Body of pancreas (tissue), 4 donors: ENCODE measurements at regions not wholly inside any gene's neighbourhood (a gene's known extent, or its start where the extent isn't known, plus 50 kb on each side); places are given as distances from the start of the nearest gene placed in this dataset.

Experiments
- ATAC-seq: fragments of 150-250 bp; one replicate; pipeline ENCODE4 v1.9.1; 2016
- DNase-seq, 4 donors: peaks; one replicate each; pipeline ENCODE4 v3.0.0-alpha.2; 2019
- H3K27ac ChIP-seq, 4 donors: fragments of 200-600 bp; sonication (generic); 1 replicate in 3 of 4; 2 replicates in 1 of 4; pipeline versions ENCODE4 v1.5.1 to v1.6.1; 2016 to 2019; ENCODE audit warnings: mild to moderate bottlenecking in 1 of 4, mixed read lengths in 1 of 4, moderate library complexity in 1 of 4
- H3K27me3 ChIP-seq, 2 donors: fragments of 200-600 bp; sonication (generic); one replicate each; pipeline ENCODE4 v1.6.0; 2016; ENCODE audit warnings: mild to moderate bottlenecking in 1 of 2
- H3K36me3 ChIP-seq, 2 donors: fragments of 200-600 bp; sonication (generic); replicated peaks in 1 of 2; 2 replicates each; pipeline ENCODE4 v1.5.1; 2016; ENCODE audit warnings: low read depth in 2 of 2; ENCODE audit not compliant: insufficient read depth in 1 of 2
- H3K4me1 ChIP-seq: fragments of 200-600 bp; sonication (generic); one replicate; pipeline ENCODE4 v1.6.0; 2016
- H3K4me3 ChIP-seq, 2 donors: fragments of 200-600 bp; sonication (generic); 1 replicate in 1 of 2; 2 replicates in 1 of 2; pipeline ENCODE4 v1.5.1; 2016 to 2019
- H3K9me3 ChIP-seq, 3 donors: fragments of 200-600 bp; sonication (generic); 1 replicate in 2 of 3; 2 replicates in 1 of 3; pipeline ENCODE4 v1.5.1; 2016
- POLR2A ChIP-seq, 3 donors: fragments of 450-650 bp; IDR thresholded peaks; one replicate each; pipeline ENCODE4 v1.6.1; 2016; ENCODE audit warnings: antibody characterized with exemption in 3 of 3, mild to moderate bottlenecking in 2 of 3
- WGBS, 2 donors: methylation state at CpG; one replicate each; pipeline ENCODE4 v1.1.5; 2017; 5-methylcytosine and 5-hydroxymethylcytosine counted together
- intact Hi-C: fragments of 100-400 bp; cut with DNase I; formaldehyde crosslinking; loops from one replicate; pipeline ENCODE4 v1.15.1; 2023
- TF ChIP-seq, protein P1 (sequence below), 7 experiments: fragments of 450-650 bp in 4 of 7; fragments of 200-600 bp in 3 of 7; sonication (generic) in 3 of 7; IDR thresholded peaks; one replicate each; pipeline ENCODE4 v1.5.1; 2016 to 2019; ENCODE audit warnings: antibody characterized with exemption in 7 of 7

DNA sequence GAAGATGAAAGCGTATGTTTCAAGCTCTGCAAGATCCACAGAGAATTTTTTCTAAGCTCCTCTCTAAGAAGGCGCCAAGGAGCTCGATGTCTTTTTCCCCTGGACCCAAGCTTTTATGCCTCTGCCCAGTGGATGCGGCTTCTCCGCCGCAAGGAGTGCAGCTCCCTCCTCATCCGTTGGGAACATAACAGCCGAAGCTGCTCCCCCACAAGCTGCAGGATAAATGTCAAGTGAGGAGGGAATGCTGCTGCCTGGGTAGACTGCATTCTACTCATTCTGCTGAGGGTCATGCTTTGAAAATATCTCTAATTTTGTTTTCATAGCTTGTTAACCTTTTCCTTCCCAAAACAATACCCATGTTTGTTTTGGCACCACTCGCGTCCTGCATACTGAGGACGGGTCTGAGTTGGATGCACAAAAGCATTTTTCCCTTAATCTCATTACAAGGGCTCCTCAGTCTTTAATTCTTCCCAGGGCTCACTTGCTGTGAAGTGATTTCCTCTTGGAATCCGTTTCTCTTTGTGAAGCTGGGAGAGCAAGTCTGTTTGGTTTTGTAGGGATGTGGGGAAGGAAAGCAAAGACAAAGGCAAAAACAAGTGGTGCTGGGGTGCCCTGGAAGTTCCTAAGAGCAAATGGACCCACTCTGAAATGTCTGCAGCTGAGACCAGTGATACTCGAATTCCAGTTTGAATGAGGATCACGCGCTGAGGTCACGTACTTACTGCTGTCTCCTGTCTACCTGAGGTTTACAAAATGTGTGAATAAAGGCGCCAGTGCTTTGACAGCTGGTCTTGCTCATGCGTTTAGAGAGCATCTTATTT is 134.0 kb upstream of the IRF2BP2 start:
- intact Hi-C loops, result no loop called here
- TF ChIP-seq, protein P1, sequence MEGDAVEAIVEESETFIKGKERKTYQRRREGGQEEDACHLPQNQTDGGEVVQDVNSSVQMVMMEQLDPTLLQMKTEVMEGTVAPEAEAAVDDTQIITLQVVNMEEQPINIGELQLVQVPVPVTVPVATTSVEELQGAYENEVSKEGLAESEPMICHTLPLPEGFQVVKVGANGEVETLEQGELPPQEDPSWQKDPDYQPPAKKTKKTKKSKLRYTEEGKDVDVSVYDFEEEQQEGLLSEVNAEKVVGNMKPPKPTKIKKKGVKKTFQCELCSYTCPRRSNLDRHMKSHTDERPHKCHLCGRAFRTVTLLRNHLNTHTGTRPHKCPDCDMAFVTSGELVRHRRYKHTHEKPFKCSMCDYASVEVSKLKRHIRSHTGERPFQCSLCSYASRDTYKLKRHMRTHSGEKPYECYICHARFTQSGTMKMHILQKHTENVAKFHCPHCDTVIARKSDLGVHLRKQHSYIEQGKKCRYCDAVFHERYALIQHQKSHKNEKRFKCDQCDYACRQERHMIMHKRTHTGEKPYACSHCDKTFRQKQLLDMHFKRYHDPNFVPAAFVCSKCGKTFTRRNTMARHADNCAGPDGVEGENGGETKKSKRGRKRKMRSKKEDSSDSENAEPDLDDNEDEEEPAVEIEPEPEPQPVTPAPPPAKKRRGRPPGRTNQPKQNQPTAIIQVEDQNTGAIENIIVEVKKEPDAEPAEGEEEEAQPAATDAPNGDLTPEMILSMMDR (IDR thresholded peaks at IDR 0.05), result no peak
- no peak for TF ChIP-seq POLR2A (IDR thresholded peaks at IDR 0.05)

DNA sequence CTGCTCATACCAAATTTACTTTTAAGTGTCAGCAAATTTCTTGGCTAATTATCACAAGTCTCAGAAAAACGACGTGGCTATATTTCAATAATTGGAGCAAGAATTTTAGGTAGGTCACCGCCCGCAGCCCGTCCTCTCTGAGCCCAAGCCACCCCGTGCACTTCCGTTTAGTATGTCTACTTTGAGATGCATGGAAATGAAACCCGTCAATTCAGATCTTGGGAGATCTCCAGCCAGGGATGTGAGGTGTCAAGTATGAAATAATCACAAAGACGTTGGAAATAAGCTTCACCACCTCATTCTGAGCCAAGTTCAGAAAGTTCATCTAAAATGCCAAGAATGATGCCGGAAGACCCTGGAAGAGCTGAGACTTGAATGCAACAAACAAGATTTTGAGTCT is 132.6 kb upstream of the IRF2BP2 start:
- TF ChIP-seq, protein P1 (IDR thresholded peaks at IDR 0.05), result no peak
- no peak for TF ChIP-seq POLR2A (IDR thresholded peaks at IDR 0.05)
- Histone ChIP-seq H3K4me1 (peaks cover 7% of the 10 kb centered on the region), H3K4me3 (no peak overlapping the region), H3K27me3 (no peaks in the 10 kb centered on the region), H3K9me3 (no peaks in the 10 kb centered on the region), H3K36me3 (no peaks in the 10 kb centered on the region), H3K27ac (no peak overlapping the region)
- 77 to 87% methylated on average over 10 of the region's 10 CpGs for WGBS, 2 donors
- no peak for ATAC-seq
- intact Hi-C loops, result no loop called here
- no peak for DNase-seq

More for the DNA sequence above, 134.0 kb upstream of the IRF2BP2 start:
- DNase-seq (no peak), ATAC-seq (peak; percentile 24)
- Histone ChIP-seq H3K27ac (peak overlapping the region in 2 of 4 donors; percentile 9 to 18), H3K9me3 (no peaks in the 10 kb centered on the region), H3K36me3 (no peaks in the 10 kb centered on the region), H3K4me3 (no peak overlapping the region), H3K27me3 (no peaks in the 10 kb centered on the region), H3K4me1 (peaks cover 10% of the 10 kb centered on the region)
- 59 to 65% methylated on average over 18 of the region's 18 CpGs for WGBS, 2 donors

DNA sequence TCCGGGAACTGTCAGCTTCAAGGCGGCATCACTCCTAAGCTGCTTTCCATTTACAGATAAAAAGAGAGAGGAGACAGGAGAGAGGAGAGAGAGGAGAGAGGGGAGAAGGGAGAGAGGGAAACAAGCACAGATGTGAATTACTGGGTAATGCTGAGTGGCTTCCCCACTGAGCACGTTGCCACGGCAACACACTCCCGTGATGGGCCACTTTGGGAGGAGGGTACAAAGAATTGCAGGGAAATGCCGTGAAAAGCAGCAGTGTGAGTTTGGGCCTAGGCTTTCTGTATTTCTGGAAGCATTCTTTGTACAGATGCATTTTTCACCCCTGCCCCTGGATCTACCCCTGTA is 128.0 kb upstream of the IRF2BP2 start:
- H3K27ac ChIP-seq, result no peak overlapping the region
- no peak for ATAC-seq
- H3K9me3 ChIP-seq, result no peaks in the 10 kb centered on the region
- no peak for DNase-seq
- WGBS, 2 donors, result 81 to 93% methylated on average over 6 of the region's 6 CpGs
- TF ChIP-seq POLR2A (IDR thresholded peaks at IDR 0.05), result no peak
- TF ChIP-seq, protein P1 (IDR thresholded peaks at IDR 0.05), result no peak
- no peaks in the 10 kb centered on the region for H3K36me3 ChIP-seq
- intact Hi-C loops, result no loop called here
- no peaks in the 10 kb centered on the region for H3K4me1 ChIP-seq
- no peak overlapping the region for H3K4me3 ChIP-seq
- H3K27me3 ChIP-seq, result no peaks in the 10 kb centered on the region

DNA sequence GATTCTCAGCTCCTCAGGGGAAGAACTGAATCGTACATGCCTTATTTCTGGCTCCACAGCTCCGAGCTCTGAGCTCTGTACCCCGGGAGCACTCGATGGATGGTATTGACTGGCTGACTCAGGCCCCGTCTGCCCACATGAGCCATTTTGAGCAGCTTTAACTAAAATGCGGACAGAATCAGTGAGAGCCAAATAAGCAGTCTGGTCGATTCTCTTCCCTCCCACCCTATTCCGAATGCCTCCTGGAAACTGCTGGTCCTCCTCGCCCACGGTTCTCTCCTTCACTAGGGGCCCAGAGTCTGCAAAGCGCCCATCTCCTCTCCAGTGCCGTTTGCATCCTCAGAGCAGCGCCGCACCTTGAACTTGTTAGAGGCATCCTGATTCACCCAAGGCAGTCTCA is 125.9 kb upstream of the IRF2BP2 start:
- intact Hi-C loops, result no loop called here
- H3K36me3 ChIP-seq, result no peaks in the 10 kb centered on the region
- DNase-seq (peak in 1 of 4 donors; percentile 2), ATAC-seq (no peak)
- no peaks in the 10 kb centered on the region for H3K27me3 ChIP-seq
- H3K9me3 ChIP-seq, result no peaks in the 10 kb centered on the region
- no peak overlapping the region for H3K27ac ChIP-seq
- no peaks in the 10 kb centered on the region for H3K4me1 ChIP-seq
- TF ChIP-seq, protein P1 (IDR thresholded peaks at IDR 0.05), result no peak
- TF ChIP-seq POLR2A (IDR thresholded peaks at IDR 0.05), result no peak
- no peak overlapping the region for H3K4me3 ChIP-seq
- WGBS, 2 donors, result 92 to 95% methylated on average over 14 of the region's 14 CpGs

DNA sequence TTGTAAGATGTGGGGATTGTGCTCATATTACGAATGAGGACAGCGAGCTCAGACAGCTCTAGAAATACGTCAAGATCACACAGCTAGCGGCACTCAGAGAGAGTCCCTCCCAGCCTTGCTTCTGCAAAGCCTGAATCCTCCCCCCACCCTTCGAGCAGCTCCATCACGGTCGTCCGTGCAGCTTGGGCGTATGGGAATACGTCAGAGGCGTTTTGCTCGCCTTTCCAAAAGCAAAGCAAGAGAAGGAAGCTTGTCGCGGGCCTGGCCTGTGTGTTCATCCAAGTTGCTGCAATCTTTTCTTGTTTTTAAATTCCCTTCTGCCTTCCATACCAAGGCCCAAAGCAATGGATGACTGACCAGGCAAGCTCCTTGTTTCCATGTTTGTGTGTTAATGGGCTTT is 125.5 kb upstream of the IRF2BP2 start:
- WGBS, 2 donors, result 92 to 95% methylated on average over 14 of the region's 14 CpGs
- no peaks in the 10 kb centered on the region for H3K9me3 ChIP-seq
- no peaks in the 10 kb centered on the region for H3K27me3 ChIP-seq
- no peaks in the 10 kb centered on the region for H3K36me3 ChIP-seq
- DNase-seq (peak in 1 of 4 donors; percentile 5), ATAC-seq (no peak)
- H3K4me3 ChIP-seq, result no peak overlapping the region
- intact Hi-C loops, result no loop called here
- no peak for TF ChIP-seq POLR2A (IDR thresholded peaks at IDR 0.05)
- TF ChIP-seq, protein P1 (IDR thresholded peaks at IDR 0.05), result no peak
- H3K4me1 ChIP-seq, result no peaks in the 10 kb centered on the region
- no peak overlapping the region for H3K27ac ChIP-seq
